Neural cell (in vitro differentiated cells): ENCODE measurements at regions not wholly inside any gene's neighbourhood (a gene's known extent, or its start where the extent isn't known, plus 50 kb on each side); places are given as distances from the start of the nearest gene placed in this dataset.

Experiments
- H2AFZ ChIP-seq: fragments of 200-600, 300-800 bp; sonication (generic), shearing (Covaris generic); 2 replicates; pipeline ENCODE4 v1.6.0; 2014; ENCODE audit warnings: low read depth, mild to moderate bottlenecking, antibody characterized with exemption, low read length, moderate library complexity
- H3F3A ChIP-seq: fragments of 200-600 bp; shearing (Covaris generic); 2 replicates; pipeline ENCODE4 v1.6.1; 2016; ENCODE audit warnings: mild to moderate bottlenecking, moderate library complexity, mixed read lengths, antibody characterized with exemption, low read length; ENCODE audit not compliant: insufficient read depth, poor library complexity, severe bottlenecking
- H3K27ac ChIP-seq: fragments of 200-600, 300-800 bp; sonication (generic), shearing (Covaris generic); 2 replicates; pipeline ENCODE4 v1.5.1; 2014; ENCODE audit warnings: mild to moderate bottlenecking, low read length, moderate library complexity
- H3K27me3 ChIP-seq: fragments of 300-800, 200-600 bp; sonication (generic), shearing (Covaris generic); 2 replicates; pipeline ENCODE4 v1.6.0; 2014; ENCODE audit warnings: mild to moderate bottlenecking, low read depth, low read length, moderate library complexity; ENCODE audit not compliant: insufficient read depth
- H3K36me3 ChIP-seq: fragments of 300-800, 200-600 bp; sonication (generic), shearing (Covaris generic); 2 replicates; pipeline ENCODE4 v1.5.1; 2014; ENCODE audit warnings: mild to moderate bottlenecking, antibody characterized with exemption, low read length, moderate library complexity; ENCODE audit not compliant: insufficient read depth
- H3K4me2 ChIP-seq: fragments of 300-800, 200-600 bp; sonication (generic), shearing (Covaris generic); 2 replicates; pipeline ENCODE4 v1.6.0; 2014; ENCODE audit warnings: mild to moderate bottlenecking, low read length
- H3K4me3 ChIP-seq: fragments of 300-800, 200-600 bp; sonication (generic), shearing (Covaris generic); 2 replicates; pipeline ENCODE4 v1.5.1; 2014; ENCODE audit warnings: mild to moderate bottlenecking, low read length, moderate library complexity
- H3K79me2 ChIP-seq: fragments of 200-600 bp; shearing (Covaris generic); replicated peaks from 2 replicates; pipeline ENCODE4 v1.6.0; 2014; ENCODE audit warnings: mild to moderate bottlenecking, low read length, moderate library complexity; ENCODE audit not compliant: insufficient read depth
- H3K9ac ChIP-seq: fragments of 300-800, 200-600 bp; sonication (generic), shearing (Covaris generic); 2 replicates; pipeline ENCODE4 v1.6.1; 2016; ENCODE audit warnings: mild to moderate bottlenecking, low read length, mixed read lengths
- H3K9me2 ChIP-seq: fragments of 200-600 bp; shearing (Covaris generic); 2 replicates; pipeline ENCODE4 v1.6.1; 2016; ENCODE audit warnings: mild to moderate bottlenecking, low read length, mixed read lengths; ENCODE audit not compliant: insufficient read depth
- H3K9me3 ChIP-seq: fragments of 200-600, 300-800 bp; sonication (generic), shearing (Covaris generic); 2 replicates; pipeline ENCODE4 v1.6.1; 2016; ENCODE audit warnings: mild to moderate bottlenecking, mixed run types, low read length, moderate library complexity, mixed read lengths
- H4K20me1 ChIP-seq: fragments of 200-600 bp; shearing (Covaris generic); 2 replicates; pipeline ENCODE4 v1.6.1; 2016; ENCODE audit warnings: mild to moderate bottlenecking, mixed run types; ENCODE audit not compliant: insufficient read depth
- EP300 ChIP-seq: fragments of 450-650 bp; conservative IDR thresholded peaks from 2 replicates; pipeline ENCODE4 v1.6.1; 2014; ENCODE audit warnings: antibody characterized with exemption, mild to moderate bottlenecking, moderate library complexity; ENCODE audit not compliant: poor library complexity, severe bottlenecking
- EZH2 ChIP-seq: fragments of 200-600, 300-800 bp; shearing (Covaris generic), sonication (generic); IDR thresholded peaks from 2 replicates; pipeline ENCODE4 v1.6.1; 2014; ENCODE audit warnings: antibody characterized with exemption, low read length, borderline replicate concordance, mild to moderate bottlenecking; ENCODE audit not compliant: insufficient read depth, poor library complexity, severe bottlenecking
- MXI1 ChIP-seq: fragments of 450-650 bp; conservative IDR thresholded peaks from 2 replicates; pipeline ENCODE4 v1.6.1; 2014; ENCODE audit warnings: antibody characterized with exemption, mild to moderate bottlenecking; ENCODE audit not compliant: poor library complexity, severe bottlenecking
- POLR2AphosphoS5 ChIP-seq: IDR thresholded peaks from 2 replicates; pipeline ENCODE4 v1.6.1; 2012
- RAD21 ChIP-seq: fragments of 450-650 bp; conservative IDR thresholded peaks from 2 replicates; pipeline ENCODE4 v1.6.1; 2014; ENCODE audit warnings: antibody characterized with exemption, mild to moderate bottlenecking, moderate library complexity
- SMC3 ChIP-seq: fragments of 450-650 bp; conservative IDR thresholded peaks from 2 replicates; pipeline ENCODE4 v1.6.1; 2014; ENCODE audit warnings: antibody characterized with exemption, mild to moderate bottlenecking, moderate library complexity; ENCODE audit not compliant: poor library complexity
- TAF1 ChIP-seq: IDR thresholded peaks from 2 replicates; pipeline ENCODE4 v1.6.1; 2012; ENCODE audit warnings: low read depth
- TF ChIP-seq, protein P1 (sequence below): fragments of 450-650 bp; IDR thresholded peaks from 2 replicates; pipeline ENCODE4 v1.5.1; 2014; ENCODE audit warnings: antibody characterized with exemption, mild to moderate bottlenecking, moderate library complexity; ENCODE audit not compliant: poor library complexity, severe bottlenecking
- TF ChIP-seq, protein P2 (sequence below): IDR thresholded peaks from 2 replicates; pipeline ENCODE4 v1.6.1; 2012; ENCODE audit warnings: borderline replicate concordance

DNA sequence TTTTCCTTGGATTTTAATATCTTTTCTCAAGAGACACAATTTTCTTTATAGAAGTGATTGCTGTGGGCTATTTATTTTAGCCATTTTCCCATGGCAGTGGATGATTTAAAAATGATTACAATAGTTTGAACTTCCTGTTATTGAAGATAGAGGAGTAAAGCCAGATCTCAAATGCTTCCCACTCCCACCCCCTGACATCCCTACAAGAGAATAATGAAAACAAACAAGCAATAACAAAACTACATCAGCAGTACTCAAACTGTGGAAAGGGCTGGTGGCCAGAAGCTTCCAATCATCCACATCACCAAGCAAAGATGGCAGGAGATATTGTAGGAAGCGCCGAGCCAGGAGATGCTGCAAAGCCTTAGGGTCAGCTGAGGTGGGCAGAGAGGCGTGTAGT, 831.1 kb upstream of the NR2F2 start:
- Histone ChIP-seq H3K9me3 (no peaks in the 10 kb centered on the region), H3K4me2 (no peak overlapping the region), H3K27ac (no peak overlapping the region), H3K79me2 (no peaks in the 10 kb centered on the region), H2AFZ (no peak overlapping the region), H4K20me1 (no peaks in the 10 kb centered on the region), H3K9me2 (no peaks in the 10 kb centered on the region), H3K27me3 (no peaks in the 10 kb centered on the region), H3F3A (no peaks in the 10 kb centered on the region), H3K9ac (no peak overlapping the region), H3K4me3 (no peak overlapping the region), H3K36me3 (no peaks in the 10 kb centered on the region)
- TF ChIP-seq, protein P1, sequence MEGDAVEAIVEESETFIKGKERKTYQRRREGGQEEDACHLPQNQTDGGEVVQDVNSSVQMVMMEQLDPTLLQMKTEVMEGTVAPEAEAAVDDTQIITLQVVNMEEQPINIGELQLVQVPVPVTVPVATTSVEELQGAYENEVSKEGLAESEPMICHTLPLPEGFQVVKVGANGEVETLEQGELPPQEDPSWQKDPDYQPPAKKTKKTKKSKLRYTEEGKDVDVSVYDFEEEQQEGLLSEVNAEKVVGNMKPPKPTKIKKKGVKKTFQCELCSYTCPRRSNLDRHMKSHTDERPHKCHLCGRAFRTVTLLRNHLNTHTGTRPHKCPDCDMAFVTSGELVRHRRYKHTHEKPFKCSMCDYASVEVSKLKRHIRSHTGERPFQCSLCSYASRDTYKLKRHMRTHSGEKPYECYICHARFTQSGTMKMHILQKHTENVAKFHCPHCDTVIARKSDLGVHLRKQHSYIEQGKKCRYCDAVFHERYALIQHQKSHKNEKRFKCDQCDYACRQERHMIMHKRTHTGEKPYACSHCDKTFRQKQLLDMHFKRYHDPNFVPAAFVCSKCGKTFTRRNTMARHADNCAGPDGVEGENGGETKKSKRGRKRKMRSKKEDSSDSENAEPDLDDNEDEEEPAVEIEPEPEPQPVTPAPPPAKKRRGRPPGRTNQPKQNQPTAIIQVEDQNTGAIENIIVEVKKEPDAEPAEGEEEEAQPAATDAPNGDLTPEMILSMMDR = no peak
- no peak for TF ChIP-seq RAD21
- TF ChIP-seq MXI1 = no peak
- no peak for TF ChIP-seq TAF1
- no peak for TF ChIP-seq EP300
- TF ChIP-seq, protein P2, sequence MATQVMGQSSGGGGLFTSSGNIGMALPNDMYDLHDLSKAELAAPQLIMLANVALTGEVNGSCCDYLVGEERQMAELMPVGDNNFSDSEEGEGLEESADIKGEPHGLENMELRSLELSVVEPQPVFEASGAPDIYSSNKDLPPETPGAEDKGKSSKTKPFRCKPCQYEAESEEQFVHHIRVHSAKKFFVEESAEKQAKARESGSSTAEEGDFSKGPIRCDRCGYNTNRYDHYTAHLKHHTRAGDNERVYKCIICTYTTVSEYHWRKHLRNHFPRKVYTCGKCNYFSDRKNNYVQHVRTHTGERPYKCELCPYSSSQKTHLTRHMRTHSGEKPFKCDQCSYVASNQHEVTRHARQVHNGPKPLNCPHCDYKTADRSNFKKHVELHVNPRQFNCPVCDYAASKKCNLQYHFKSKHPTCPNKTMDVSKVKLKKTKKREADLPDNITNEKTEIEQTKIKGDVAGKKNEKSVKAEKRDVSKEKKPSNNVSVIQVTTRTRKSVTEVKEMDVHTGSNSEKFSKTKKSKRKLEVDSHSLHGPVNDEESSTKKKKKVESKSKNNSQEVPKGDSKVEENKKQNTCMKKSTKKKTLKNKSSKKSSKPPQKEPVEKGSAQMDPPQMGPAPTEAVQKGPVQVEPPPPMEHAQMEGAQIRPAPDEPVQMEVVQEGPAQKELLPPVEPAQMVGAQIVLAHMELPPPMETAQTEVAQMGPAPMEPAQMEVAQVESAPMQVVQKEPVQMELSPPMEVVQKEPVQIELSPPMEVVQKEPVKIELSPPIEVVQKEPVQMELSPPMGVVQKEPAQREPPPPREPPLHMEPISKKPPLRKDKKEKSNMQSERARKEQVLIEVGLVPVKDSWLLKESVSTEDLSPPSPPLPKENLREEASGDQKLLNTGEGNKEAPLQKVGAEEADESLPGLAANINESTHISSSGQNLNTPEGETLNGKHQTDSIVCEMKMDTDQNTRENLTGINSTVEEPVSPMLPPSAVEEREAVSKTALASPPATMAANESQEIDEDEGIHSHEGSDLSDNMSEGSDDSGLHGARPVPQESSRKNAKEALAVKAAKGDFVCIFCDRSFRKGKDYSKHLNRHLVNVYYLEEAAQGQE = no peak
- no peak for TF ChIP-seq EZH2
- TF ChIP-seq POLR2AphosphoS5 = no peak

DNA sequence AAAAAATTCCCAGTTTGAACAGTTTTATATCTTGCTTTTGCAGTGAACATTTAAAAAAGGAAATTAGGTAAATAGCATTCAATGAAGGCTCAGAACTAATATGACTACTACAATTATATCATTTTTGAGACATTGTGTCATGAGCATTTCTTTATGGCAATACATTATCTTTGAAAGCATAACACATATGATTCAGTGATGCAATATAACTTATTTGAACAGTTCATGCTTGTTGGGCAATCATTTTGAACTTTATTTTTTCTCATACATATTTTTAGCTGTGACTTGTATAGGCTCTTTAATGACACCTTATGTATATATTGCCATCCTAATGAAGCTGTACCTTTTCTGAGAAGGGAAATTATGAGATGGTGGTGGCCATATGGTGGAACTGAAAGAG, 828.6 kb upstream of the NR2F2 start:
- no peaks in the 10 kb centered on the region for H3K9me2 ChIP-seq
- H3K4me3 ChIP-seq = no peak overlapping the region
- no peak overlapping the region for H3K27ac ChIP-seq
- no peak overlapping the region for H3K9ac ChIP-seq
- no peaks in the 10 kb centered on the region for H3K27me3 ChIP-seq
- H3K79me2 ChIP-seq = no peaks in the 10 kb centered on the region
- TF ChIP-seq TAF1 (no peak), SMC3 (no peak), EZH2 (no peak), RAD21 (no peak), MXI1 (no peak), POLR2AphosphoS5 (no peak), EP300 (no peak)
- TF ChIP-seq, protein P2 = no peak
- TF ChIP-seq, protein P1 = no peak
- H3F3A ChIP-seq = no peaks in the 10 kb centered on the region
- no peaks in the 10 kb centered on the region for H3K36me3 ChIP-seq
- H2AFZ ChIP-seq = no peak overlapping the region
- no peaks in the 10 kb centered on the region for H4K20me1 ChIP-seq
- no peak overlapping the region for H3K4me2 ChIP-seq
- no peaks in the 10 kb centered on the region for H3K9me3 ChIP-seq
